Stomach (tissue), 8 donors: ENCODE measurements at regions not wholly inside any gene's neighbourhood (a gene's known extent, or its start where the extent isn't known, plus 50 kb on each side); places are given as distances from the start of the nearest gene placed in this dataset.

Source experiments
- DNase-seq, 2 donors: peaks; one replicate each; pipeline versions ENCODE4 v3.0.0 to v3.0.0-alpha.2; 2013 to 2019
- H3K27ac ChIP-seq, 5 donors: fragments of 200-600 bp in 4 of 5; sonication (generic) in 4 of 5; one replicate each; pipeline ENCODE4 v1.5.1; 2013 to 2019; ENCODE audit warnings: mild to moderate bottlenecking in 1 of 5, moderate library complexity in 1 of 5
- H3K27me3 ChIP-seq, 3 donors: fragments of 200-600 bp; sonication (generic); one replicate each; pipeline ENCODE4 v1.5.1; 2017 to 2019; ENCODE audit warnings: mixed run types in 1 of 3
- H3K36me3 ChIP-seq, 4 donors: fragments of 200-600 bp; sonication (generic); 1 replicate in 3 of 4; 2 replicates in 1 of 4; pipeline ENCODE4 v1.5.1; 2016 to 2019
- H3K4me1 ChIP-seq, 4 donors: fragments of 200-600 bp; sonication (generic); one replicate each; pipeline ENCODE4 v1.5.1; 2016 to 2019
- H3K4me3 ChIP-seq, 4 donors: fragments of 200-600 bp; sonication (generic) in 3 of 4; one replicate each; pipeline ENCODE4 v1.5.1; 2016 to 2019; ENCODE audit warnings: mild to moderate bottlenecking in 1 of 4
- H3K9me3 ChIP-seq, 4 donors: fragments of 200-600 bp; sonication (generic); one replicate each; pipeline ENCODE4 v1.5.1; 2016 to 2019
- CTCF ChIP-seq, 7 experiments: fragments of 450-650 bp in 4 of 7; fragments of 200-600 bp in 3 of 7; sonication (generic) in 3 of 7; IDR thresholded peaks; one replicate each; pipeline ENCODE4 v1.5.1; 2016 to 2019; ENCODE audit warnings: antibody characterized with exemption in 7 of 7, control low read depth in 2 of 7, mild to moderate bottlenecking in 1 of 7
- EP300 ChIP-seq: sonication (generic); formaldehyde crosslinking; IDR thresholded peaks from one replicate; pipeline ENCODE4 v1.6.1; 2017; ENCODE audit warnings: antibody characterized with exemption
- POLR2A ChIP-seq, 4 donors: fragments of 450-650 bp; IDR thresholded peaks; one replicate each; pipeline ENCODE4 v1.6.1; 2016; ENCODE audit warnings: antibody characterized with exemption in 4 of 4, control low read depth in 2 of 4, mild to moderate bottlenecking in 1 of 4, moderate library complexity in 1 of 4
- POLR2AphosphoS5 ChIP-seq, 3 donors: sonication (generic); formaldehyde crosslinking; IDR thresholded peaks; one replicate each; pipeline ENCODE4 v1.6.1; 2016; ENCODE audit warnings: antibody characterized with exemption in 3 of 3
- WGBS, 5 donors: extraction: QIAGEN DNeasy Blood & Tissue Kit in 3 of 5; methylation state at CpG; one replicate each; pipeline versions ENCODE4 v1.1.5 to v1.1.7; 2013 to 2018; 5-methylcytosine and 5-hydroxymethylcytosine counted together
- intact Hi-C: fragments of 100-400 bp; cut with DNase I; formaldehyde crosslinking; loops from one replicate; pipeline ENCODE4 v1.15.1; 2023; ENCODE audit warnings: low total_unique reads
- donor health status: healthy with polysubstance abuse.
- donor health status: Bipolar disorder and iron deficiency.
- donor health status: healthy.

- 92 to 100% (median 94%) methylated on average over 1 of the region's 1 CpG for WGBS, 5 donors
- Histone ChIP-seq H3K27me3 (no peaks in the 10 kb centered on the region), H3K36me3 (no peaks in the 10 kb centered on the region), H3K27ac (no peak overlapping the region), H3K4me3 (no peak overlapping the region), H3K4me1 (no peaks in the 10 kb centered on the region), H3K9me3 (peaks cover 0 to 23% (median 12%) of the 10 kb centered on the region in 4 donors)
- intact Hi-C loops: no loop called here
- TF ChIP-seq POLR2AphosphoS5 (IDR thresholded peaks at IDR 0.05) (no peak), POLR2A (IDR thresholded peaks at IDR 0.05) (no peak)
- DNase-seq: no peak
Observed at GRCh38 chr3:178283561-178283960, 252.7 kb upstream of the KCNMB2 start.

GRCh38 chr3:178284181-178284580 lies 252.1 kb upstream of the KCNMB2 start:
- no peak for TF ChIP-seq POLR2AphosphoS5 (IDR thresholded peaks at IDR 0.05)
- TF ChIP-seq POLR2A (IDR thresholded peaks at IDR 0.05): no peak
- TF ChIP-seq EP300: no peak
- TF ChIP-seq CTCF (IDR thresholded peaks at IDR 0.05): no peak
- no peak for DNase-seq
- intact Hi-C loops: no loop called here
- Histone ChIP-seq H3K4me3 (no peak overlapping the region), H3K27ac (no peak overlapping the region), H3K4me1 (no peaks in the 10 kb centered on the region), H3K9me3 (peaks cover 0 to 20% (median 8%) of the 10 kb centered on the region in 4 donors), H3K36me3 (no peaks in the 10 kb centered on the region), H3K27me3 (no peaks in the 10 kb centered on the region)
- WGBS, 5 donors: 82 to 93% (median 85%) methylated on average over 1 of the region's 1 CpG

- no peaks in the 10 kb centered on the region for H3K4me1 ChIP-seq
- WGBS, 5 donors: 68 to 88% (median 80%) methylated on average over 5 of the region's 5 CpGs
- intact Hi-C loops: no loop called here
- no peaks in the 10 kb centered on the region for H3K27me3 ChIP-seq
- no peak for TF ChIP-seq CTCF (IDR thresholded peaks at IDR 0.05)
- no peak for TF ChIP-seq EP300
- TF ChIP-seq POLR2AphosphoS5 (IDR thresholded peaks at IDR 0.05): no peak
- TF ChIP-seq POLR2A (IDR thresholded peaks at IDR 0.05): no peak
- no peak overlapping the region for H3K27ac ChIP-seq
- no peaks in the 10 kb centered on the region for H3K9me3 ChIP-seq
- no peak overlapping the region for H3K4me3 ChIP-seq
- H3K36me3 ChIP-seq: no peaks in the 10 kb centered on the region
- DNase-seq: no peak
Observed at GRCh38 chr3:178288074-178288473, 248.2 kb upstream of the KCNMB2 start.

- Histone ChIP-seq H3K4me3 (no peak overlapping the region), H3K4me1 (no peaks in the 10 kb centered on the region), H3K27ac (no peak overlapping the region), H3K36me3 (no peaks in the 10 kb centered on the region), H3K27me3 (no peaks in the 10 kb centered on the region), H3K9me3 (no peaks in the 10 kb centered on the region)
- peak in 1 of 3 donors; percentile 25 for TF ChIP-seq POLR2AphosphoS5 (IDR thresholded peaks at IDR 0.05)
- TF ChIP-seq EP300: no peak
- TF ChIP-seq POLR2A (IDR thresholded peaks at IDR 0.05): no peak
- TF ChIP-seq CTCF (IDR thresholded peaks at IDR 0.05): no peak
- intact Hi-C loops: no loop called here
- 52 to 71% (median 65%) methylated on average over 6 of the region's 6 CpGs for WGBS, 5 donors
- DNase-seq: peak in 1 of 2 donors; percentile 24
Observed at GRCh38 chr3:178289544-178290160, 246.6 kb upstream of the KCNMB2 start.

- Histone ChIP-seq H3K27ac (no peak overlapping the region), H3K4me3 (no peak overlapping the region), H3K9me3 (no peaks in the 10 kb centered on the region), H3K4me1 (no peaks in the 10 kb centered on the region), H3K36me3 (no peaks in the 10 kb centered on the region), H3K27me3 (no peaks in the 10 kb centered on the region)
- 62 to 82% (median 70%) methylated on average over 7 of the region's 7 CpGs for WGBS, 5 donors
- TF ChIP-seq EP300 (no peak), POLR2A (IDR thresholded peaks at IDR 0.05) (no peak), CTCF (IDR thresholded peaks at IDR 0.05) (no peak), POLR2AphosphoS5 (IDR thresholded peaks at IDR 0.05) (no peak)
- intact Hi-C loops: no loop called here
- DNase-seq: no peak
Observed at GRCh38 chr3:178291574-178292370, 244.5 kb upstream of the KCNMB2 start.
